GM19351 (cell line): ENCODE measurements at regions not wholly inside any gene's neighbourhood (a gene's known extent, or its start where the extent isn't known, plus 50 kb on each side); places are given as distances from the start of the nearest gene placed in this dataset.

Source experiments
- ATAC-seq: cut with Tn5 transposase; IDR thresholded peaks from one replicate; pipeline ENCODE4 v1.9.1; 2021; ENCODE audit warnings: mild to moderate bottlenecking, moderate library complexity; ENCODE audit not compliant: unreplicated experiment

DNA sequence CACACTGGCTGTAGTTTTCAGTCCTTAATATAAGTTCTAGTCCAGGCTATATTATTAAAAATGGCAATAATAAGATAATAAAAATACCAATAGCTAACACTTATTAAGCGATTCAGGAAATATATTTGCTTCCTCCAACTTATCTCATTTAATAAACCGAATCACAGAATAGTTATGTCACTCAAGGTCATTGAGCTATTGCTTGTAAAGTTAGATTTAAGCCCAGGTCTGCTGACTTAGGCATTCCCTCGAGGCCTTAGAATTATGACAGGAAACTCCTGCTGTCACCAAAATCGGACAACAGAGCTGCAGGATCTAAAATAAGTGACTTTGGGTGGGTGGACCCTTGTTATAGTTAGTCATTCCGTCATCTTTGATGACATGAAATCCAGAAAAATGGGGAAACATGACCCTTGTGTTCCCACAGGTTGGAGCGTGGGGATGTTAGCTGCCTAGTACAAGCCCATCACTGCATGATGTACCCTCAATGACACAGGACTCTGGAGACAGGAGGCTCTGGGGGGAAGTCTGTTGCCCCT, 181.3 kb upstream of the PHYHIPL start:
- ATAC-seq = no peak

GRCh38 chr10:58996063-58996462, 180.4 kb upstream of the PHYHIPL start:
- peak; percentile 30 for ATAC-seq

GRCh38 chr10:58996866-58997265, 179.6 kb upstream of the PHYHIPL start:
- ATAC-seq = no peak

DNA sequence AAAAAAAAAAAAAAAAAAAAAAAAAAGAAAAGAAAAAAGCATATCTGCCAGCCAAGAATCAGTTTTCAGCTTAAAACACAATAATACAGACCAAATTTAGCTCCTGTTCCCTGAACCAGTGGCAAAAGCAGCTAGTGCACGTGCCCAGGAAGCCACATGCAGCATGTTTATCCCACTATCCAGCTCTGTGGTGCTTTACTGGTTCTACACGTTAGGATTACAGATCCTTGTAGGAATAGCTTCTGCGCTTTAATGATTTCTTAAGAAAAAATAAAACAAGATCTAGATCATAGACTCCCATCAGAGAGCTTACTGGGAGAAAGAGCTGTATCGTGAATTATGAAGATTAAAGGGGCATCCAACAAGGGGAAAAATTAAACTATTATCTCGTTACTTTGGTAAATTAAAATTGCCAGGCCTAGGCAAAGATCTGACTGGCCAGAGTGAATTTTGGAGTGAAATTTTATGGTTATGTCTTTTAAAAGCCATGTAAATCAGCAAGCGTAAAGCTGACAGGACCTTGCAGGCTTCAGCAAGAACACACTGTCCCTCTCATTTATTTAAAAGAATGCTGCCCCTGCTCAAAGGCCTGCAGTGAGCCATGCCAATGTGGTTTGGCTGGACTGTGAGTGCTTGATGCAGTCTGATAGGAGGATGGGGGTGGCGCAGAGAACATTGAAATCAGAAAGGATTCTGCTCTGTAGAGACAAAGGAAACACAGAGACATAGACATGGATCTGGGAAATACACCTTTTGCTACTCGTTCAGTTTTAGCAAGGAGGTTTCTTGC, 177.3 kb upstream of the PHYHIPL start:
- ATAC-seq = no peak

- no peak for ATAC-seq
Measured at GRCh38 chr10:59000162-59000825, 176.1 kb upstream of the PHYHIPL start.

- no peak for ATAC-seq
Measured at GRCh38 chr10:59002011-59002410, 174.4 kb upstream of the PHYHIPL start.

- no peak for ATAC-seq
Measured at GRCh38 chr10:59003203-59003602, 173.2 kb upstream of the PHYHIPL start.

DNA sequence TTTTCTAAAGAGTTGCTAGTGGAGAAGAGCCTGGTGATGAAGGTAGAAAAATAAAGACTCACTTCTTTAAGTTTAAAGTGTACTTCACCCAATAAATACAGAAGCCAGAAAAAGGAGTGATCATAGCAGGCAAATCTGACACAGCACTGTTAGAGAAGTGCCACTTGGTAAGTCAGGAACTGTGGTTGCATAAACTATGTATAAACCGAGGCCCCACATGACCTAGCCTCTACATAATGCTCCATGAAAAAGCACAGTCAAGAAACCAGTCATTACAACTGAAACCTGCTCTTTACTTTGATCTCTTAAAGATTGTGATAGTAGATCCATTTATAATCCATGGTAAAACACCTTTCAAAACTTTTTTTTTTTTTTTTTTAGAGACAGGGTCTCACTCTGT, 172.1 kb upstream of the PHYHIPL start:
- ATAC-seq = peak; percentile 48

DNA sequence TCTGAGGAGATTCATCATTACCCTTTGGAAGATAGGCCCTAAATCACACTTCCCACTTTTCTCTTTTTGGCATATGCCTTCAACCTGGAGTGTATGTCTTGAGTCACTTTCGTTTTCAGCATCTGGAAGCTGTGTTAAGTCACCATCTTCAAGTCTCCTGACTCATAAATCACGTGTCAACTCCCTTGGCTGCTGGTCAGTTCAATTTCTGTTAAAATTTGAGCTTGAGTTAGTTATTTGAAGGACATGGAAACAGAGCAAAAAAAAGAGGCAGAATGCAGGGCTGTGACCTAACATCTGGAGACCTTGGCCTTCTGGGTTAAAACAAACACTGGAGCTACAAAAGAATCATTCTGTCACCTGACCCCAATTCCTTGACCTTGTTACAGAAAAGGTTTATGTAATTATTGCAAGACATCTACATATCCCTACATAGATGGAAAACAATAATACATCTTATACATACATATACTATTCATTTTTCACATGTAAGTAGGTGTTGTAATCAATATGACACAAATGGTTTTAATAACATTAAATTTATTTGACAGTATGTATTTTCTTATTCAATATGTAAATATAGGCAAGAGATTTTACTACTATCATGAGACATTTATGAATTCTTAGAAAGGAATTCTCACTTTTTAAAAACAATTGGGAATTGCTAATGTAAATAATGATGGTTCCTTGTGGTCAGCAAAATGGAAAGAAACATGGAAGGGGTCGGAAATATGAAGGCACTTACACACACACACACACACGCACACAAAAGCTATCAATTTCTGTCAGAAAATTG, 169.7 kb upstream of the PHYHIPL start:
- no peak for ATAC-seq

GRCh38 chr10:59007307-59008025, 169.0 kb upstream of the PHYHIPL start:
- ATAC-seq = no peak

DNA sequence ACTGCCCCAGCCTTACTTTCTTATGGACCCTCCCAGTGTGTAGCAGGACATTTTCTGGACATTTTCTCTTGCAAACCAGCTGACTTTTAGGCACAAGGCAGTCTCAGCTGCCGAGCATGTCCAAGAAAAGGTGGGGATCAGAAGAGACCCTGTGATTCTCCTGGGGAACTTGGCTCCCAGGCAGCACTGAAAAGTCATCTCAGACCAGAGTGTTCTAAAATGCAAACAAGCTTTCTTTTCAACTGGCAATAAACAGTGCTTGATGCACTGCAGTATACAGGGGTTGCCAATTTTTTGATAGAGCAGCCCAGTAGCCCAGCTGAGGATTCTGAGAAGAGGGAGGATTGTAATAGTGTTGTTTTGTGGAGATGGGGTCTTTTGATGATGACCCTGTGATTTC, 168.0 kb upstream of the PHYHIPL start:
- no peak for ATAC-seq

GRCh38 chr10:59011972-59012632, 164.3 kb upstream of the PHYHIPL start:
- no peak for ATAC-seq

GRCh38 chr10:59012839-59013238, 163.6 kb upstream of the PHYHIPL start:
- no peak for ATAC-seq

- ATAC-seq = no peak
Measured at GRCh38 chr10:59016043-59016442, 160.4 kb upstream of the PHYHIPL start.

GRCh38 chr10:59018977-59019376, 157.5 kb upstream of the PHYHIPL start:
- ATAC-seq = no peak

- no peak for ATAC-seq
Measured at GRCh38 chr10:59019603-59020002, 156.8 kb upstream of the PHYHIPL start.

GRCh38 chr10:59020502-59020901, 155.9 kb upstream of the PHYHIPL start:
- ATAC-seq = no peak

GRCh38 chr10:59025981-59026765, 150.3 kb upstream of the PHYHIPL start:
- no peak for ATAC-seq

GRCh38 chr10:59027975-59028655, 148.3 kb upstream of the PHYHIPL start:
- ATAC-seq = no peak
